Keratinocyte (primary cell): ENCODE measurements at regions not wholly inside any gene's neighbourhood (a gene's known extent, or its start where the extent isn't known, plus 50 kb on each side); places are given as distances from the start of the nearest gene placed in this dataset.

Experiments used
- DNase-seq: peaks from one replicate; pipeline ENCODE4 v3.0.0-alpha.2; 2011; ENCODE audit warnings: low read depth, missing footprints, low spot score
- FAIRE-seq: peaks from 2 replicates; lab custom pipeline; 2011; peaks lifted over from hg19 to GRCh38; lab: Jason Lieb, UNC
- H2AFZ ChIP-seq: 2 replicates; pipeline ENCODE4 v1.6.0; 2012; ENCODE audit warnings: low read length, control low read depth, inconsistent platforms; ENCODE audit not compliant: control insufficient read depth
- H3K27ac ChIP-seq: 2 replicates; pipeline ENCODE4 v1.5.1; 2011; ENCODE audit warnings: low read length; ENCODE audit not compliant: control insufficient read depth, insufficient read depth
- H3K27me3 ChIP-seq: 3 replicates; pipeline ENCODE4 v1.6.0; 2011; ENCODE audit warnings: low read length; ENCODE audit not compliant: control insufficient read depth, insufficient read depth; ENCODE audit errors: extremely low read depth
- H3K36me3 ChIP-seq, 2 experiments: 2 replicates in 1 of 2; 3 replicates in 1 of 2; pipeline ENCODE4 v1.5.1; 2011; ENCODE audit warnings: low read length in 2 of 2, mild to moderate bottlenecking in 1 of 2; ENCODE audit not compliant: control insufficient read depth in 2 of 2, insufficient read depth in 2 of 2; ENCODE audit errors: extremely low read depth in 1 of 2
- H3K4me1 ChIP-seq: 3 replicates; pipeline ENCODE4 v1.5.1; 2011; ENCODE audit warnings: low read length; ENCODE audit not compliant: control insufficient read depth, insufficient read depth; ENCODE audit errors: extremely low read depth
- H3K4me2 ChIP-seq: 3 replicates; pipeline ENCODE4 v1.6.0; 2011; ENCODE audit warnings: low read depth, low read length; ENCODE audit not compliant: control insufficient read depth, insufficient read depth; ENCODE audit errors: extremely low read depth
- H3K4me3 ChIP-seq, 3 experiments: fragments of 200-600 bp in 1 of 3; sonication (generic) in 1 of 3; 2 replicates in 2 of 3; 3 replicates in 1 of 3; pipeline ENCODE4 v1.5.1; 2011 to 2016; ENCODE audit warnings: low read length in 3 of 3, mild to moderate bottlenecking in 3 of 3, control low read depth in 2 of 3, inconsistent platforms in 1 of 3, low read depth in 1 of 3, mixed read lengths in 1 of 3, mixed run types in 1 of 3, moderate library complexity in 1 of 3; ENCODE audit not compliant: control insufficient read depth in 2 of 3, insufficient read depth in 2 of 3; ENCODE audit errors: extremely low read depth in 1 of 3
- H3K79me2 ChIP-seq: 2 replicates; pipeline ENCODE4 v1.6.0; 2012; ENCODE audit warnings: low read length; ENCODE audit not compliant: control insufficient read depth, insufficient read depth
- H3K9ac ChIP-seq: 3 replicates; pipeline ENCODE4 v1.6.0; 2011; ENCODE audit warnings: low read length; ENCODE audit not compliant: control insufficient read depth, insufficient read depth; ENCODE audit errors: extremely low read depth
- H3K9me1 ChIP-seq: 3 replicates; pipeline ENCODE4 v1.6.0; 2011; ENCODE audit warnings: low read length; ENCODE audit not compliant: control insufficient read depth, insufficient read depth; ENCODE audit errors: extremely low read depth
- H3K9me3 ChIP-seq: 2 replicates; pipeline ENCODE4 v1.5.1; 2012; ENCODE audit warnings: low read depth, low read length; ENCODE audit not compliant: control insufficient read depth
- H4K20me1 ChIP-seq: 3 replicates; pipeline ENCODE4 v1.6.0; 2011; ENCODE audit warnings: low read length; ENCODE audit not compliant: control insufficient read depth, insufficient read depth; ENCODE audit errors: extremely low read depth
- CTCF ChIP-seq, 3 experiments: IDR thresholded peaks in 1 of 3; conservative IDR thresholded peaks in 1 of 3; optimal IDR thresholded peaks in 1 of 3; 2 replicates in 2 of 3; 3 replicates in 1 of 3; pipeline versions ENCODE3 to v1.5.1; 2011; ENCODE audit warnings: low read length in 3 of 3, mild to moderate bottlenecking in 3 of 3, moderate library complexity in 2 of 3, control low read depth in 1 of 3, inconsistent platforms in 1 of 3; ENCODE audit not compliant: insufficient read depth in 2 of 3; ENCODE audit errors: extremely low read depth in 1 of 3
- EZH2 ChIP-seq: IDR thresholded peaks from one replicate; pipeline ENCODE4 v1.6.1; 2012; ENCODE audit warnings: inconsistent platforms, mild to moderate bottlenecking, low read length, moderate library complexity
- dilution Hi-C: fragments of 300-500 bp; cut with MboI; formaldehyde crosslinking; loops from one replicate; pipeline ENCODE4 v1.7.0; 2020; ENCODE audit warnings: low sequenced_read_pairs; ENCODE audit not compliant: extremely low pct_ligation_motif_present

GRCh38 chr11:111101881-111102280 lies 143.6 kb upstream of the POU2AF2 start:
- dilution Hi-C loops = no loop called here
- no peaks in the 10 kb centered on the region for H3K4me1 ChIP-seq
- H3K9me1 ChIP-seq = no peaks in the 10 kb centered on the region
- H3K4me3 ChIP-seq = no peak overlapping the region
- H3K27me3 ChIP-seq = no peaks in the 10 kb centered on the region
- H3K36me3 ChIP-seq = no peaks in the 10 kb centered on the region
- no peak for DNase-seq
- H3K9ac ChIP-seq = no peak overlapping the region
- TF ChIP-seq CTCF (optimal IDR thresholded peaks at IDR 0.05 in 1 of 3, IDR thresholded peaks at IDR 0.05 in 1 of 3, conservative IDR thresholded peaks at IDR 0.05 in 1 of 3; ENCODE audit: extremely low read depth in 1 of 3, insufficient read depth in 2 of 3, low read length in 3 of 3) (no peak), EZH2 (no peak)
- FAIRE-seq = no peak
- H3K79me2 ChIP-seq = no peaks in the 10 kb centered on the region
- H4K20me1 ChIP-seq = no peaks in the 10 kb centered on the region
- H2AFZ ChIP-seq = no peak overlapping the region
- H3K4me2 ChIP-seq = no peak overlapping the region
- H3K27ac ChIP-seq = no peak overlapping the region
- no peaks in the 10 kb centered on the region for H3K9me3 ChIP-seq

GRCh38 chr11:111099028-111099713 lies 146.4 kb upstream of the POU2AF2 start:
- Histone ChIP-seq H3K4me2 (no peak overlapping the region), H3K79me2 (no peaks in the 10 kb centered on the region), H4K20me1 (no peaks in the 10 kb centered on the region), H3K9ac (no peak overlapping the region), H3K27ac (no peak overlapping the region), H3K4me1 (no peaks in the 10 kb centered on the region), H3K36me3 (no peaks in the 10 kb centered on the region), H2AFZ (no peak overlapping the region), H3K27me3 (no peaks in the 10 kb centered on the region), H3K9me1 (no peaks in the 10 kb centered on the region), H3K4me3 (no peak overlapping the region), H3K9me3 (no peaks in the 10 kb centered on the region)
- dilution Hi-C loops = no loop called here
- DNase-seq (no peak), FAIRE-seq (no peak)
- TF ChIP-seq CTCF (optimal IDR thresholded peaks at IDR 0.05 in 1 of 3, IDR thresholded peaks at IDR 0.05 in 1 of 3, conservative IDR thresholded peaks at IDR 0.05 in 1 of 3; ENCODE audit: extremely low read depth in 1 of 3, insufficient read depth in 2 of 3, low read length in 3 of 3) (no peak), EZH2 (no peak)
